ENCODE measurements at regions not wholly inside any gene's neighbourhood (a gene's known extent, or its start where the extent isn't known, plus 50 kb on each side); places are given as distances from the start of the nearest gene placed in this dataset.

DNA sequence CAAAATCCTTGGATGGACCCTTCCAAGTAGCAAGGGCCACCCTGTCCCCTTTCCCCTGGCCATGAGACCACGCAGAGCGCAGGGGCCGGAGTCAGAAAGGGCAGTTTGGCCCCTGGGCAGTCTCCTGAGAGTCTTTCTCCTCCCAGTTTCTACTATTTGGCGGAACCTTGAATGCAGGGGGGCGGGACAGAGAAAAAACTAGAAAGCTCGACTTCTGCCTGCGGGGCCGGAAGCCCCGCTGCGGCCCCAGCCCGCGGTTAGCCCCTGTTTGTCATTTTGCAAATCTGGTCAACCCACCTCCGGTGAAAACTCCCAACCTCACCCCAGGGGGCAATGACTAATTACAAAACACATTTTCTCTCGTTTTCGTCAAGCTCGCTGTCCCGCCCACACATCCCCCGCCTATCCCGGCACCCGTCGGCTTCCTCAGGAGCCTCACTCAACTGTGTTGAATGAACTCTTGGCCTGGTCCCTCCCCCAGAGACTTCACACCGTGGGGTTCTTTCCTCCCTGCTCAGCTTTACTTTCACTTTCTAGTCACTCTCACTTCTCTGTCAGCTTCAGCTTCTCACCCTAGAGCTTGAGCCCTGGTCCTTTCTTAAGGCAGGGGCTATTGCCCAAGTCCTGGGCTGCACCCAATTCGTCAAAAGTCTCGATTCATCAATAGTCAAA, 66.7 kb downstream of the IRF2BPL start (continued):
- TF ChIP-seq FOXA2 (IDR thresholded peaks at IDR 0.05) (no peak), GABPA (IDR thresholded peaks at IDR 0.05 in 1 of 2, conservative IDR thresholded peaks at IDR 0.05 in 1 of 2) (peak in 1 of 2 donors; percentile 70)
- TF ChIP-seq, protein P1, sequence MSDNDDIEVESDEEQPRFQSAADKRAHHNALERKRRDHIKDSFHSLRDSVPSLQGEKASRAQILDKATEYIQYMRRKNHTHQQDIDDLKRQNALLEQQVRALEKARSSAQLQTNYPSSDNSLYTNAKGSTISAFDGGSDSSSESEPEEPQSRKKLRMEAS (IDR thresholded peaks at IDR 0.05), result peak; percentile 72

DNA sequence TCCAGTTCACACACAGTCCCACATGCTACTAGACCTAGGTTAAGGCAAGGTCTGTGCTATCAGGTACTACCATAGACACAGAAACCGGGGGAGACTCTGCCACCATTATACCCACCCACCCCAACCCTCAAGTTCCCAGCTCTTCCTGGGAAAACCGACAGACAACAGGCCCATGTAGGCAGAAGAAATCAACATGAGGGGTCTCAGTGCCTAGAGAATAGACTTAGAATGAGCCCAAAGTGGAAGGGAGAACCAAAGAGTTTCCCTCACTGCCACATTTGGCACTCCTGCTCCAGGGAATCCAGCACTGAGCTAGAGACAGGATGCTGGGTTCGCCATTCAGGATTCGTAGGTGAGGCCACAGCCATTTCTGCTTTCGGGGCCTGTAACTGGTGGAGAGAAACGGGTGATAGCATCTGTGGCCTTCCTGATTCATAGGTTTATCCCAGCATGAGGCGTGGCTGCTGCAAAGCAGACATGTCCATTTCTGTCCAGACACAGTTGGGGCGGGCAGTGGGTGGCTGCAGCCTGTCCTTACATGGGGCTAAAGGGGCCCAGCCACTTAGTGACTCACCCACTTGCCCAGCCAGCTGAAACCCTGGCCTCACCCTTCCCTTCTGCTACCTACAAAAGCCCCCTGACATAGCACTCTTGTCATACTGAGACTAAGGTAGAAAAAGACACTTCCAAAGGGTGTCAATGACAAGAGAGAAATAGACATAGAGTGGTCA, 69.4 kb downstream of the IRF2BPL start:
- TF ChIP-seq TAF1 (conservative IDR thresholded peaks at IDR 0.05) (no peak), RAD21 (IDR thresholded peaks at IDR 0.05) (no peak), RXRA (IDR thresholded peaks at IDR 0.05) (no peak), FOXA2 (IDR thresholded peaks at IDR 0.05) (no peak), EGR1 (IDR thresholded peaks at IDR 0.05; ENCODE audit: low read depth in 2 of 2) (no peak), FOXA1 (IDR thresholded peaks at IDR 0.05) (no peak), JUND (IDR thresholded peaks at IDR 0.05) (no peak), HNF4G (IDR thresholded peaks at IDR 0.05) (no peak), YY1 (IDR thresholded peaks at IDR 0.05) (no peak), HNF4A (conservative IDR thresholded peaks at IDR 0.05) (no peak), NR2F2 (IDR thresholded peaks at IDR 0.05) (no peak), SP1 (IDR thresholded peaks at IDR 0.05) (no peak), GABPA (IDR thresholded peaks at IDR 0.05 in 1 of 2, conservative IDR thresholded peaks at IDR 0.05 in 1 of 2) (no peak)
- TF ChIP-seq, protein P2, sequence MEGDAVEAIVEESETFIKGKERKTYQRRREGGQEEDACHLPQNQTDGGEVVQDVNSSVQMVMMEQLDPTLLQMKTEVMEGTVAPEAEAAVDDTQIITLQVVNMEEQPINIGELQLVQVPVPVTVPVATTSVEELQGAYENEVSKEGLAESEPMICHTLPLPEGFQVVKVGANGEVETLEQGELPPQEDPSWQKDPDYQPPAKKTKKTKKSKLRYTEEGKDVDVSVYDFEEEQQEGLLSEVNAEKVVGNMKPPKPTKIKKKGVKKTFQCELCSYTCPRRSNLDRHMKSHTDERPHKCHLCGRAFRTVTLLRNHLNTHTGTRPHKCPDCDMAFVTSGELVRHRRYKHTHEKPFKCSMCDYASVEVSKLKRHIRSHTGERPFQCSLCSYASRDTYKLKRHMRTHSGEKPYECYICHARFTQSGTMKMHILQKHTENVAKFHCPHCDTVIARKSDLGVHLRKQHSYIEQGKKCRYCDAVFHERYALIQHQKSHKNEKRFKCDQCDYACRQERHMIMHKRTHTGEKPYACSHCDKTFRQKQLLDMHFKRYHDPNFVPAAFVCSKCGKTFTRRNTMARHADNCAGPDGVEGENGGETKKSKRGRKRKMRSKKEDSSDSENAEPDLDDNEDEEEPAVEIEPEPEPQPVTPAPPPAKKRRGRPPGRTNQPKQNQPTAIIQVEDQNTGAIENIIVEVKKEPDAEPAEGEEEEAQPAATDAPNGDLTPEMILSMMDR (IDR thresholded peaks at IDR 0.05; ENCODE audit: low read depth, low read length, missing input control), result no peak
- TF ChIP-seq, protein P3, sequence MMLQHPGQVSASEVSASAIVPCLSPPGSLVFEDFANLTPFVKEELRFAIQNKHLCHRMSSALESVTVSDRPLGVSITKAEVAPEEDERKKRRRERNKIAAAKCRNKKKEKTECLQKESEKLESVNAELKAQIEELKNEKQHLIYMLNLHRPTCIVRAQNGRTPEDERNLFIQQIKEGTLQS (IDR thresholded peaks at IDR 0.05), result no peak
- TF ChIP-seq, protein P1 (IDR thresholded peaks at IDR 0.05), result no peak
- TF ChIP-seq, protein P4, sequence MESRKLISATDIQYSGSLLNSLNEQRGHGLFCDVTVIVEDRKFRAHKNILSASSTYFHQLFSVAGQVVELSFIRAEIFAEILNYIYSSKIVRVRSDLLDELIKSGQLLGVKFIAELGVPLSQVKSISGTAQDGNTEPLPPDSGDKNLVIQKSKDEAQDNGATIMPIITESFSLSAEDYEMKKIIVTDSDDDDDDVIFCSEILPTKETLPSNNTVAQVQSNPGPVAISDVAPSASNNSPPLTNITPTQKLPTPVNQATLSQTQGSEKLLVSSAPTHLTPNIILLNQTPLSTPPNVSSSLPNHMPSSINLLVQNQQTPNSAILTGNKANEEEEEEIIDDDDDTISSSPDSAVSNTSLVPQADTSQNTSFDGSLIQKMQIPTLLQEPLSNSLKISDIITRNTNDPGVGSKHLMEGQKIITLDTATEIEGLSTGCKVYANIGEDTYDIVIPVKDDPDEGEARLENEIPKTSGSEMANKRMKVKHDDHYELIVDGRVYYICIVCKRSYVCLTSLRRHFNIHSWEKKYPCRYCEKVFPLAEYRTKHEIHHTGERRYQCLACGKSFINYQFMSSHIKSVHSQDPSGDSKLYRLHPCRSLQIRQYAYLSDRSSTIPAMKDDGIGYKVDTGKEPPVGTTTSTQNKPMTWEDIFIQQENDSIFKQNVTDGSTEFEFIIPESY (IDR thresholded peaks at IDR 0.05), result no peak
- TF ChIP-seq, protein P5, sequence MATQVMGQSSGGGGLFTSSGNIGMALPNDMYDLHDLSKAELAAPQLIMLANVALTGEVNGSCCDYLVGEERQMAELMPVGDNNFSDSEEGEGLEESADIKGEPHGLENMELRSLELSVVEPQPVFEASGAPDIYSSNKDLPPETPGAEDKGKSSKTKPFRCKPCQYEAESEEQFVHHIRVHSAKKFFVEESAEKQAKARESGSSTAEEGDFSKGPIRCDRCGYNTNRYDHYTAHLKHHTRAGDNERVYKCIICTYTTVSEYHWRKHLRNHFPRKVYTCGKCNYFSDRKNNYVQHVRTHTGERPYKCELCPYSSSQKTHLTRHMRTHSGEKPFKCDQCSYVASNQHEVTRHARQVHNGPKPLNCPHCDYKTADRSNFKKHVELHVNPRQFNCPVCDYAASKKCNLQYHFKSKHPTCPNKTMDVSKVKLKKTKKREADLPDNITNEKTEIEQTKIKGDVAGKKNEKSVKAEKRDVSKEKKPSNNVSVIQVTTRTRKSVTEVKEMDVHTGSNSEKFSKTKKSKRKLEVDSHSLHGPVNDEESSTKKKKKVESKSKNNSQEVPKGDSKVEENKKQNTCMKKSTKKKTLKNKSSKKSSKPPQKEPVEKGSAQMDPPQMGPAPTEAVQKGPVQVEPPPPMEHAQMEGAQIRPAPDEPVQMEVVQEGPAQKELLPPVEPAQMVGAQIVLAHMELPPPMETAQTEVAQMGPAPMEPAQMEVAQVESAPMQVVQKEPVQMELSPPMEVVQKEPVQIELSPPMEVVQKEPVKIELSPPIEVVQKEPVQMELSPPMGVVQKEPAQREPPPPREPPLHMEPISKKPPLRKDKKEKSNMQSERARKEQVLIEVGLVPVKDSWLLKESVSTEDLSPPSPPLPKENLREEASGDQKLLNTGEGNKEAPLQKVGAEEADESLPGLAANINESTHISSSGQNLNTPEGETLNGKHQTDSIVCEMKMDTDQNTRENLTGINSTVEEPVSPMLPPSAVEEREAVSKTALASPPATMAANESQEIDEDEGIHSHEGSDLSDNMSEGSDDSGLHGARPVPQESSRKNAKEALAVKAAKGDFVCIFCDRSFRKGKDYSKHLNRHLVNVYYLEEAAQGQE (IDR thresholded peaks at IDR 0.05), result no peak
- Histone ChIP-seq H3K4me3 (ENCODE audit: low read depth in 1 of 3, low read length in 3 of 3) (no peak overlapping the region), H3K4me1 (ENCODE audit: control insufficient read depth in 4 of 4, insufficient read depth in 4 of 4, low read length in 3 of 4) (peaks cover 3 to 37% (median 22%) of the 10 kb centered on the region in 4 donors), H3K27ac (ENCODE audit: low read depth in 1 of 2, low read length in 2 of 2) (no peak overlapping the region), H3K9ac (ENCODE audit: low read depth in 1 of 2, low read length in 2 of 2) (no peak overlapping the region), H3K9me3 (ENCODE audit: control insufficient read depth in 4 of 4, low read length in 3 of 4) (no peaks in the 10 kb centered on the region), H3K27me3 (ENCODE audit: control insufficient read depth in 4 of 4, insufficient read depth in 4 of 4, low read length in 3 of 4) (no peaks in the 10 kb centered on the region), H3K36me3 (ENCODE audit: control insufficient read depth in 4 of 4, insufficient read depth in 3 of 4, low read depth in 1 of 4, low read length in 3 of 4) (no peaks in the 10 kb centered on the region)
- WGBS, result 95% methylated on average over 8 of the region's 8 CpGs
- no peak for DNase-seq (ENCODE audit: low spot score)
